ENCODE measurements at regions not wholly inside any gene's neighbourhood (a gene's known extent, or its start where the extent isn't known, plus 50 kb on each side); places are given as distances from the start of the nearest gene placed in this dataset.

- ATAC-seq = no peak
- DNase-seq (ENCODE audit: missing footprints) = no peak
- intact Hi-C loops (cut with DNase I) = no loop called here
These were observed 424.5 kb downstream of the USP25 start for GRCh38 chr21:16154321-16154720.

GRCh38 chr21:16154951-16155635 is 425.3 kb downstream of the USP25 start:
- DNase-seq (ENCODE audit: missing footprints) (no peak), ATAC-seq (no peak)
- intact Hi-C loops (cut with DNase I) = no loop called here

GRCh38 chr21:16156841-16157489 is 427.2 kb downstream of the USP25 start:
- no peak for DNase-seq (ENCODE audit: missing footprints)
- intact Hi-C loops (cut with DNase I) = no loop called here
- no peak for ATAC-seq

- intact Hi-C loops (cut with DNase I) = no loop called here
- ATAC-seq = no peak
- no peak for DNase-seq (ENCODE audit: missing footprints)
These were observed 429.6 kb downstream of the USP25 start for GRCh38 chr21:16159213-16159970.

GRCh38 chr21:16159971-16160350 is 430.2 kb downstream of the USP25 start:
- intact Hi-C loops (cut with DNase I) = no loop called here

GRCh38 chr21:16162953-16163352 is 433.2 kb downstream of the USP25 start:
- no peak for DNase-seq (ENCODE audit: missing footprints)
- no peak for ATAC-seq
- intact Hi-C loops (cut with DNase I) = no loop called here

More at GRCh38 chr21:16159971-16160350, 430.2 kb downstream of the USP25 start:
- DNase-seq (ENCODE audit: missing footprints) (no peak), ATAC-seq (no peak)

GRCh38 chr21:16169102-16169511 is 439.3 kb downstream of the USP25 start:
- intact Hi-C loops (cut with DNase I) = no loop called here
- ATAC-seq (no peak), DNase-seq (ENCODE audit: missing footprints) (no peak)

- DNase-seq (ENCODE audit: missing footprints) = no peak
- no peak for ATAC-seq
- intact Hi-C loops (cut with DNase I) = no loop called here
These were observed 440.0 kb downstream of the USP25 start for GRCh38 chr21:16169779-16170178.

- DNase-seq (ENCODE audit: missing footprints) (no peak), ATAC-seq (no peak)
- intact Hi-C loops (cut with DNase I) = no loop called here
These were observed 446.8 kb downstream of the USP25 start for GRCh38 chr21:16176570-16176969.

- intact Hi-C loops (cut with DNase I) = no loop called here
- no peak for ATAC-seq
- DNase-seq (ENCODE audit: missing footprints) = no peak
These were observed 447.8 kb downstream of the USP25 start for GRCh38 chr21:16177532-16177931.

- DNase-seq (ENCODE audit: missing footprints) (no peak), ATAC-seq (no peak)
- intact Hi-C loops (cut with DNase I) = no loop called here
These were observed 450.0 kb downstream of the USP25 start for GRCh38 chr21:16179773-16180172.

- DNase-seq (ENCODE audit: missing footprints) (no peak), ATAC-seq (no peak)
- intact Hi-C loops (cut with DNase I) = no loop called here
These were observed 450.8 kb downstream of the USP25 start for GRCh38 chr21:16180614-16181013.

GRCh38 chr21:16181018-16181417 is 451.2 kb downstream of the USP25 start:
- no peak for ATAC-seq
- no peak for DNase-seq (ENCODE audit: missing footprints)
- intact Hi-C loops (cut with DNase I) = no loop called here

- DNase-seq (ENCODE audit: missing footprints) = no peak
- ATAC-seq = no peak
- intact Hi-C loops (cut with DNase I) = no loop called here
These were observed 456.0 kb downstream of the USP25 start for GRCh38 chr21:16185766-16186165.

- DNase-seq (ENCODE audit: missing footprints) = no peak
- ATAC-seq = peak; percentile 37
- intact Hi-C loops (cut with DNase I) = no loop called here
These were observed 457.0 kb downstream of the USP25 start for GRCh38 chr21:16186742-16187141.

- DNase-seq (ENCODE audit: missing footprints) (no peak), ATAC-seq (no peak)
- intact Hi-C loops (cut with DNase I) = no loop called here
These were observed 458.0 kb downstream of the USP25 start for GRCh38 chr21:16187603-16188301.

GRCh38 chr21:16192902-16193301 is 463.1 kb downstream of the USP25 start:
- intact Hi-C loops (cut with DNase I) = loop anchor here (10.0 kb wide), 2 partner anchors 108 to 342 kb away; no protein-coding TSS in a partner anchor
- DNase-seq (ENCODE audit: missing footprints) = no peak
- no peak for ATAC-seq

- DNase-seq (ENCODE audit: missing footprints) = no peak
- no peak for ATAC-seq
- intact Hi-C loops (cut with DNase I) = loop anchor here (2.0 to 10.0 kb wide), 3 partner anchors 109 to 341 kb away; no protein-coding TSS in a partner anchor
These were observed 463.8 kb downstream of the USP25 start for GRCh38 chr21:16193496-16194094.
